ENCODE measurements at regions not wholly inside any gene's neighbourhood (a gene's known extent, or its start where the extent isn't known, plus 50 kb on each side); places are given as distances from the start of the nearest gene placed in this dataset.
"Not testable (repeated sequence)": the region's sequence is repeated elsewhere in the genome, so short reads cannot be mapped to it uniquely, and the experiment has no call there.

GRCh38 chr6:963456-963855 lies 270.5 kb upstream of the EXOC2 start:
- no peak overlapping the region for H3K4me3 Mint-ChIP-seq
- H3K36me3 Mint-ChIP-seq (ENCODE audit: low read depth): no peaks in the 10 kb centered on the region
- no peak for DNase-seq
- H3K27me3 Mint-ChIP-seq: peaks cover 12% of the 10 kb centered on the region
- H3K9me3 Mint-ChIP-seq: no peaks in the 10 kb centered on the region
- H3K27ac Mint-ChIP-seq: no peak overlapping the region
- intact Hi-C loops (cut with micrococcal nuclease): no loop called here
- no peaks in the 10 kb centered on the region for H3K4me1 Mint-ChIP-seq

- intact Hi-C loops (cut with micrococcal nuclease): no loop called here
- Mint-ChIP-seq H3K4me1 (no peaks in the 10 kb centered on the region), H3K27me3 (peaks cover 12% of the 10 kb centered on the region), H3K36me3 (ENCODE audit: low read depth) (no peaks in the 10 kb centered on the region), H3K4me3 (no peak overlapping the region), H3K9me3 (no peaks in the 10 kb centered on the region), H3K27ac (no peak overlapping the region)
- no peak for DNase-seq
Observed at GRCh38 chr6:961407-961960, 268.5 kb upstream of the EXOC2 start.

- no peaks in the 10 kb centered on the region for H3K9me3 Mint-ChIP-seq
- H3K27me3 Mint-ChIP-seq: peaks cover 8% of the 10 kb centered on the region
- intact Hi-C loops (cut with micrococcal nuclease): no loop called here
- no peak overlapping the region for H3K4me3 Mint-ChIP-seq
- no peaks in the 10 kb centered on the region for H3K4me1 Mint-ChIP-seq
- H3K36me3 Mint-ChIP-seq (ENCODE audit: low read depth): no peaks in the 10 kb centered on the region
- H3K27ac Mint-ChIP-seq: no peak overlapping the region
- no peak for DNase-seq
Observed at GRCh38 chr6:960356-960755, 267.4 kb upstream of the EXOC2 start.

- no peaks in the 10 kb centered on the region for H3K36me3 Mint-ChIP-seq (ENCODE audit: low read depth)
- intact Hi-C loops (cut with micrococcal nuclease): no loop called here
- peaks cover 12% of the 10 kb centered on the region for H3K27me3 Mint-ChIP-seq
- no peaks in the 10 kb centered on the region for H3K4me1 Mint-ChIP-seq
- H3K27ac Mint-ChIP-seq: no peak overlapping the region
- no peak for DNase-seq
- H3K9me3 Mint-ChIP-seq: no peaks in the 10 kb centered on the region
- H3K4me3 Mint-ChIP-seq: no peak overlapping the region
Observed at GRCh38 chr6:958488-958887, 265.5 kb upstream of the EXOC2 start.

GRCh38 chr6:951399-952181 lies 258.7 kb upstream of the EXOC2 start:
- Mint-ChIP-seq H3K9me3 (no peaks in the 10 kb centered on the region), H3K27ac (no peak overlapping the region), H3K27me3 (peaks cover 26% of the 10 kb centered on the region), H3K4me1 (no peaks in the 10 kb centered on the region), H3K4me3 (no peak overlapping the region), H3K36me3 (ENCODE audit: low read depth) (no peaks in the 10 kb centered on the region)
- intact Hi-C loops (cut with micrococcal nuclease): no loop called here
- DNase-seq: no peak

GRCh38 chr6:947235-947934 lies 254.4 kb upstream of the EXOC2 start:
- no peak overlapping the region for H3K4me3 Mint-ChIP-seq
- no peaks in the 10 kb centered on the region for H3K9me3 Mint-ChIP-seq
- no peaks in the 10 kb centered on the region for H3K4me1 Mint-ChIP-seq
- intact Hi-C loops (cut with micrococcal nuclease): no loop called here
- H3K27ac Mint-ChIP-seq: no peak overlapping the region
- H3K36me3 Mint-ChIP-seq (ENCODE audit: low read depth): no peaks in the 10 kb centered on the region
- DNase-seq: no peak
- peaks cover 18% of the 10 kb centered on the region for H3K27me3 Mint-ChIP-seq

- no peaks in the 10 kb centered on the region for H3K36me3 Mint-ChIP-seq (ENCODE audit: low read depth)
- no peak for DNase-seq
- peaks cover 18% of the 10 kb centered on the region for H3K27me3 Mint-ChIP-seq
- no peak overlapping the region for H3K4me3 Mint-ChIP-seq
- no peaks in the 10 kb centered on the region for H3K4me1 Mint-ChIP-seq
- no peaks in the 10 kb centered on the region for H3K9me3 Mint-ChIP-seq
- H3K27ac Mint-ChIP-seq: no peak overlapping the region
- intact Hi-C loops (cut with micrococcal nuclease): no loop called here
Observed at GRCh38 chr6:946546-946945, 253.6 kb upstream of the EXOC2 start.

- intact Hi-C loops (cut with micrococcal nuclease): no loop called here
- DNase-seq: no peak
- H3K4me1 Mint-ChIP-seq: no peaks in the 10 kb centered on the region
- no peaks in the 10 kb centered on the region for H3K36me3 Mint-ChIP-seq (ENCODE audit: low read depth)
- H3K27me3 Mint-ChIP-seq: peaks cover 7% of the 10 kb centered on the region
- no peak overlapping the region for H3K4me3 Mint-ChIP-seq
- H3K27ac Mint-ChIP-seq: no peak overlapping the region
- no peaks in the 10 kb centered on the region for H3K9me3 Mint-ChIP-seq
Observed at GRCh38 chr6:939526-940252, 246.8 kb upstream of the EXOC2 start.

GRCh38 chr6:938916-939315 lies 246.0 kb upstream of the EXOC2 start:
- Mint-ChIP-seq H3K27ac (no peak overlapping the region), H3K9me3 (no peaks in the 10 kb centered on the region), H3K36me3 (ENCODE audit: low read depth) (no peaks in the 10 kb centered on the region), H3K4me3 (no peak overlapping the region), H3K4me1 (no peaks in the 10 kb centered on the region), H3K27me3 (peaks cover 6% of the 10 kb centered on the region)
- intact Hi-C loops (cut with micrococcal nuclease): no loop called here
- DNase-seq: no peak

- H3K9me3 Mint-ChIP-seq: no peaks in the 10 kb centered on the region
- H3K4me1 Mint-ChIP-seq: no peaks in the 10 kb centered on the region
- H3K36me3 Mint-ChIP-seq (ENCODE audit: low read depth): no peaks in the 10 kb centered on the region
- no peak for DNase-seq
- intact Hi-C loops (cut with micrococcal nuclease): no loop called here
- H3K4me3 Mint-ChIP-seq: no peak overlapping the region
- H3K27ac Mint-ChIP-seq: no peak overlapping the region
- H3K27me3 Mint-ChIP-seq: peaks cover 6% of the 10 kb centered on the region
Observed at GRCh38 chr6:938271-938905, 245.4 kb upstream of the EXOC2 start.

- peaks cover 3% of the 10 kb centered on the region for H3K27me3 Mint-ChIP-seq
- H3K27ac Mint-ChIP-seq: no peak overlapping the region
- H3K36me3 Mint-ChIP-seq (ENCODE audit: low read depth): no peaks in the 10 kb centered on the region
- no peaks in the 10 kb centered on the region for H3K9me3 Mint-ChIP-seq
- H3K4me3 Mint-ChIP-seq: no peak overlapping the region
- intact Hi-C loops (cut with micrococcal nuclease): no loop called here
- no peak for DNase-seq
- no peaks in the 10 kb centered on the region for H3K4me1 Mint-ChIP-seq
Observed at GRCh38 chr6:935582-935981, 242.6 kb upstream of the EXOC2 start.

GRCh38 chr6:934686-935085 lies 241.7 kb upstream of the EXOC2 start:
- intact Hi-C loops (cut with micrococcal nuclease): no loop called here
- Mint-ChIP-seq H3K4me1 (no peaks in the 10 kb centered on the region), H3K4me3 (no peak overlapping the region), H3K27ac (no peak overlapping the region), H3K9me3 (no peaks in the 10 kb centered on the region), H3K27me3 (peaks cover 3% of the 10 kb centered on the region), H3K36me3 (ENCODE audit: low read depth) (no peaks in the 10 kb centered on the region)
- DNase-seq: no peak

GRCh38 chr6:931919-932318 lies 239.0 kb upstream of the EXOC2 start:
- H3K9me3 Mint-ChIP-seq; H3K27ac Mint-ChIP-seq; DNase-seq; H3K4me1 Mint-ChIP-seq; intact Hi-C loops (cut with micrococcal nuclease); H3K4me3 Mint-ChIP-seq; H3K27me3 Mint-ChIP-seq; H3K36me3 Mint-ChIP-seq (ENCODE audit: low read depth): not testable (repeated sequence)

GRCh38 chr6:927157-927556 lies 234.2 kb upstream of the EXOC2 start:
- intact Hi-C loops (cut with micrococcal nuclease): no loop called here
- no peaks in the 10 kb centered on the region for H3K36me3 Mint-ChIP-seq (ENCODE audit: low read depth)
- DNase-seq: no peak

More at GRCh38 chr6:927157-927556, 234.2 kb upstream of the EXOC2 start:
- Mint-ChIP-seq H3K27me3 (no peaks in the 10 kb centered on the region), H3K4me1 (no peaks in the 10 kb centered on the region), H3K27ac (no peak overlapping the region), H3K4me3 (no peak overlapping the region), H3K9me3 (no peaks in the 10 kb centered on the region)

All from activated CD4-positive, alpha-beta T cell treated with anti-CD3 and anti-CD28 coated beads, Interleukin-2, amount 10 ng/mL, durations not matched to agents 24 days and 14 days (primary cell).